Muscle layer of colon (tissue), 2 donors: ENCODE measurements at regions not wholly inside any gene's neighbourhood (a gene's known extent, or its start where the extent isn't known, plus 50 kb on each side); places are given as distances from the start of the nearest gene placed in this dataset.

Source experiments
- H3K27ac ChIP-seq: one replicate; pipeline ENCODE4 v1.7.0; 2013; ENCODE audit warnings: low read depth, mild to moderate bottlenecking, low read length, moderate library complexity
- H3K27me3 ChIP-seq, 2 donors: one replicate each; pipeline ENCODE4 v1.7.0; 2013; ENCODE audit warnings: low read length in 2 of 2, mild to moderate bottlenecking in 2 of 2; ENCODE audit not compliant: insufficient read depth in 2 of 2, control insufficient read depth in 1 of 2
- H3K36me3 ChIP-seq: one replicate; pipeline ENCODE4 v1.7.0; 2013; ENCODE audit warnings: mild to moderate bottlenecking, low read length; ENCODE audit not compliant: insufficient read depth
- H3K4me1 ChIP-seq: one replicate; pipeline ENCODE4 v1.7.0; 2013; ENCODE audit warnings: mild to moderate bottlenecking, low read length; ENCODE audit not compliant: insufficient read depth
- H3K4me3 ChIP-seq, 2 donors: one replicate each; pipeline ENCODE4 v1.7.0; 2013; ENCODE audit warnings: low read length in 2 of 2, low read depth in 1 of 2, mild to moderate bottlenecking in 1 of 2, moderate library complexity in 1 of 2
- H3K9ac ChIP-seq: one replicate; pipeline ENCODE4 v1.7.0; 2013; ENCODE audit warnings: low read length
- H3K9me3 ChIP-seq: one replicate; pipeline ENCODE4 v1.7.0; 2013; ENCODE audit warnings: mild to moderate bottlenecking, low read length
- donor health status: abdominal sarcoma.
- donor health status: Adenocarcinoma of cecum.

- H3K4me1 ChIP-seq: no peaks in the 10 kb centered on the region
- H3K4me3 ChIP-seq: no peak overlapping the region
- H3K9ac ChIP-seq: no peak overlapping the region
- H3K9me3 ChIP-seq: no peaks in the 10 kb centered on the region
- H3K27me3 ChIP-seq: no peaks in the 10 kb centered on the region
- no peaks in the 10 kb centered on the region for H3K36me3 ChIP-seq
- H3K27ac ChIP-seq: no peak overlapping the region
Observed at GRCh38 chr1:234845097-234845660, 235.2 kb upstream of the IRF2BP2 start.

- Histone ChIP-seq H3K27ac (no peak overlapping the region), H3K9ac (no peak overlapping the region), H3K4me1 (no peaks in the 10 kb centered on the region), H3K36me3 (no peaks in the 10 kb centered on the region), H3K4me3 (no peak overlapping the region), H3K9me3 (no peaks in the 10 kb centered on the region), H3K27me3 (no peaks in the 10 kb centered on the region)
Observed at GRCh38 chr1:234844479-234845031, 234.6 kb upstream of the IRF2BP2 start.

- H3K27ac ChIP-seq: no peak overlapping the region
- H3K27me3 ChIP-seq: no peaks in the 10 kb centered on the region
- no peak overlapping the region for H3K4me3 ChIP-seq
- H3K9me3 ChIP-seq: no peaks in the 10 kb centered on the region
- no peaks in the 10 kb centered on the region for H3K4me1 ChIP-seq
- H3K9ac ChIP-seq: no peak overlapping the region
- H3K36me3 ChIP-seq: no peaks in the 10 kb centered on the region
Observed at GRCh38 chr1:234843946-234844345, 234.0 kb upstream of the IRF2BP2 start.

GRCh38 chr1:234842726-234843641 lies 233.0 kb upstream of the IRF2BP2 start:
- Histone ChIP-seq H3K27me3 (no peaks in the 10 kb centered on the region), H3K4me1 (no peaks in the 10 kb centered on the region), H3K36me3 (no peaks in the 10 kb centered on the region), H3K4me3 (no peak overlapping the region), H3K9me3 (no peaks in the 10 kb centered on the region), H3K9ac (no peak overlapping the region), H3K27ac (no peak overlapping the region)

GRCh38 chr1:234841710-234842231 lies 231.8 kb upstream of the IRF2BP2 start:
- H3K36me3 ChIP-seq: no peaks in the 10 kb centered on the region
- no peak overlapping the region for H3K27ac ChIP-seq
- H3K9me3 ChIP-seq: no peaks in the 10 kb centered on the region
- H3K27me3 ChIP-seq: no peaks in the 10 kb centered on the region
- H3K9ac ChIP-seq: no peak overlapping the region
- no peak overlapping the region for H3K4me3 ChIP-seq
- no peaks in the 10 kb centered on the region for H3K4me1 ChIP-seq

GRCh38 chr1:234841281-234841680 lies 231.3 kb upstream of the IRF2BP2 start:
- Histone ChIP-seq H3K9me3 (no peaks in the 10 kb centered on the region), H3K4me3 (no peak overlapping the region), H3K27me3 (no peaks in the 10 kb centered on the region), H3K27ac (no peak overlapping the region), H3K36me3 (no peaks in the 10 kb centered on the region), H3K9ac (no peak overlapping the region), H3K4me1 (no peaks in the 10 kb centered on the region)

- Histone ChIP-seq H3K4me1 (no peaks in the 10 kb centered on the region), H3K36me3 (no peaks in the 10 kb centered on the region), H3K9me3 (no peaks in the 10 kb centered on the region), H3K9ac (no peak overlapping the region), H3K4me3 (no peak overlapping the region), H3K27me3 (no peaks in the 10 kb centered on the region), H3K27ac (no peak overlapping the region)
Observed at GRCh38 chr1:234840843-234841242, 230.9 kb upstream of the IRF2BP2 start.

GRCh38 chr1:234840253-234840652 lies 230.3 kb upstream of the IRF2BP2 start:
- no peak overlapping the region for H3K27ac ChIP-seq
- H3K27me3 ChIP-seq: no peaks in the 10 kb centered on the region
- H3K4me1 ChIP-seq: no peaks in the 10 kb centered on the region
- H3K9ac ChIP-seq: no peak overlapping the region
- H3K4me3 ChIP-seq: no peak overlapping the region
- H3K9me3 ChIP-seq: no peaks in the 10 kb centered on the region
- H3K36me3 ChIP-seq: no peaks in the 10 kb centered on the region

- no peak overlapping the region for H3K9ac ChIP-seq
- no peaks in the 10 kb centered on the region for H3K4me1 ChIP-seq
- no peaks in the 10 kb centered on the region for H3K27me3 ChIP-seq
- no peak overlapping the region for H3K27ac ChIP-seq
- H3K4me3 ChIP-seq: no peak overlapping the region
- H3K36me3 ChIP-seq: no peaks in the 10 kb centered on the region
- H3K9me3 ChIP-seq: no peaks in the 10 kb centered on the region
Observed at GRCh38 chr1:234839663-234840062, 229.7 kb upstream of the IRF2BP2 start.

GRCh38 chr1:234838820-234839219 lies 228.8 kb upstream of the IRF2BP2 start:
- Histone ChIP-seq H3K27me3 (no peaks in the 10 kb centered on the region), H3K9ac (no peak overlapping the region), H3K4me1 (no peaks in the 10 kb centered on the region), H3K36me3 (no peaks in the 10 kb centered on the region), H3K27ac (no peak overlapping the region), H3K9me3 (no peaks in the 10 kb centered on the region), H3K4me3 (no peak overlapping the region)

- no peak overlapping the region for H3K9ac ChIP-seq
- no peaks in the 10 kb centered on the region for H3K27me3 ChIP-seq
- no peak overlapping the region for H3K27ac ChIP-seq
- no peaks in the 10 kb centered on the region for H3K4me1 ChIP-seq
- no peaks in the 10 kb centered on the region for H3K9me3 ChIP-seq
- no peaks in the 10 kb centered on the region for H3K36me3 ChIP-seq
- H3K4me3 ChIP-seq: no peak overlapping the region
Observed at GRCh38 chr1:234838182-234838581, 228.2 kb upstream of the IRF2BP2 start.
